Endothelial cell of umbilical vein (primary cell): ENCODE measurements at regions not wholly inside any gene's neighbourhood (a gene's known extent, or its start where the extent isn't known, plus 50 kb on each side); places are given as distances from the start of the nearest gene placed in this dataset.

Source experiments
- BruUV-seq: library from RNA; stranded (reverse); fragments of 400-500 nt; replicated peaks from 2 replicates; lab custom pipeline; 2021; lab: Mats Ljungman, UMichigan
- CTCF ChIA-PET: fragments of 300-600, 350-600 bp; sonication (Branson Sonifier 250); formaldehyde crosslinking; loops from one replicate; lab custom pipeline; 2021; ENCODE audit warnings: antibody characterized with exemption, inconsistent platforms; lab: Charles Lee
- POLR2A ChIA-PET: fragments of 300-600, 350-600 bp; sonication (Branson Sonifier 250); formaldehyde crosslinking; loops from one replicate; lab custom pipeline; 2021; ENCODE audit warnings: antibody characterized with exemption, inconsistent platforms; lab: Charles Lee
- DNase-seq: peaks from one replicate; pipeline ENCODE4 v3.0.0-alpha.2; 2011; ENCODE audit warnings: low read depth, low spot score
- FAIRE-seq: peaks from 2 replicates; lab custom pipeline; 2011; peaks lifted over from hg19 to GRCh38; lab: Jason Lieb, UNC
- H2AFZ ChIP-seq: 2 replicates; pipeline ENCODE4 v1.6.0; 2012; ENCODE audit warnings: low read depth, low read length, control low read depth, inconsistent platforms
- H3K27ac ChIP-seq: 2 replicates; pipeline ENCODE4 v1.5.1; 2011; ENCODE audit warnings: low read depth, mild to moderate bottlenecking, control low read depth, low read length, moderate library complexity; ENCODE audit not compliant: insufficient read depth
- H3K27me3 ChIP-seq, 2 experiments: 2 replicates each; pipeline versions ENCODE4 v1.6.0 to v1.6.1; 2011; ENCODE audit warnings: low read length in 2 of 2, mixed read lengths in 1 of 2; ENCODE audit not compliant: control insufficient read depth in 2 of 2, insufficient read depth in 2 of 2
- H3K36me3 ChIP-seq, 2 experiments: 2 replicates in 1 of 2; 3 replicates in 1 of 2; pipeline ENCODE4 v1.5.1; 2011; ENCODE audit warnings: low read length in 2 of 2, mild to moderate bottlenecking in 1 of 2, moderate library complexity in 1 of 2; ENCODE audit not compliant: control insufficient read depth in 2 of 2, insufficient read depth in 2 of 2; ENCODE audit errors: extremely low read depth in 1 of 2
- H3K4me1 ChIP-seq: 3 replicates; pipeline ENCODE4 v1.5.1; 2011; ENCODE audit warnings: mild to moderate bottlenecking, low read length; ENCODE audit not compliant: control insufficient read depth, insufficient read depth; ENCODE audit errors: extremely low read depth
- H3K4me2 ChIP-seq: 2 replicates; pipeline ENCODE4 v1.6.1; 2011; ENCODE audit warnings: low read length, control low read depth, mixed read lengths; ENCODE audit not compliant: insufficient read depth
- H3K4me3 ChIP-seq, 3 experiments: fragments of 200-600 bp in 1 of 3; sonication (generic), shearing (Covaris generic) in 1 of 3; replicated peaks in 1 of 3; 2 replicates each; pipeline ENCODE4 v1.5.1; 2011 to 2016; ENCODE audit warnings: control low read depth in 3 of 3, low read length in 3 of 3, mild to moderate bottlenecking in 2 of 3, inconsistent platforms in 1 of 3, low read depth in 1 of 3, moderate library complexity in 1 of 3; ENCODE audit not compliant: insufficient read depth in 1 of 3
- H3K79me2 ChIP-seq: 2 replicates; pipeline ENCODE4 v1.6.0; 2012; ENCODE audit warnings: low read length, inconsistent platforms; ENCODE audit not compliant: control insufficient read depth, insufficient read depth
- H3K9ac ChIP-seq: replicated peaks from 2 replicates; pipeline ENCODE3; 2011; ENCODE audit warnings: low read length, control low read depth; ENCODE audit not compliant: insufficient read depth; ENCODE audit errors: extremely low read depth
- H3K9me1 ChIP-seq: replicated peaks from 3 replicates; pipeline ENCODE4 v1.6.0; 2011; ENCODE audit warnings: mild to moderate bottlenecking, low read length; ENCODE audit not compliant: control insufficient read depth, insufficient read depth; ENCODE audit errors: extremely low read depth
- H3K9me3 ChIP-seq: replicated peaks from 2 replicates; pipeline ENCODE4 v1.5.1; 2012; ENCODE audit warnings: low read length, inconsistent platforms; ENCODE audit not compliant: control insufficient read depth, insufficient read depth
- H4K20me1 ChIP-seq: replicated peaks from 2 replicates; pipeline ENCODE3; 2011; ENCODE audit warnings: mild to moderate bottlenecking, low read length; ENCODE audit not compliant: control insufficient read depth, insufficient read depth; ENCODE audit errors: extremely low read depth
- CTCF ChIP-seq, 2 donors: IDR thresholded peaks; 1 replicate in 1 of 2; 2 replicates in 1 of 2; pipeline ENCODE4 v1.5.1; 2011; ENCODE audit warnings: low read length in 2 of 2, mild to moderate bottlenecking in 2 of 2, moderate library complexity in 2 of 2, control low read depth in 1 of 2, inconsistent platforms in 1 of 2, low read depth in 1 of 2; ENCODE audit not compliant: insufficient read depth in 1 of 2; ENCODE audit errors: extremely low read depth in 1 of 2
- EZH2 ChIP-seq: IDR thresholded peaks from 2 replicates; pipeline ENCODE4 v1.6.1; 2012; ENCODE audit warnings: borderline replicate concordance, low read depth, mild to moderate bottlenecking, moderate library complexity, low read length, inconsistent platforms; ENCODE audit not compliant: severe bottlenecking
- FOS ChIP-seq: IDR thresholded peaks from 2 replicates; pipeline ENCODE4 v1.6.1; 2011; ENCODE audit warnings: mild to moderate bottlenecking, low read length, moderate library complexity, borderline replicate concordance; ENCODE audit not compliant: insufficient read depth
- GATA2 ChIP-seq: IDR thresholded peaks from 2 replicates; pipeline ENCODE4 v1.7.0; 2011; ENCODE audit warnings: low read depth, mild to moderate bottlenecking, moderate library complexity, mixed read lengths, low read length; ENCODE audit not compliant: insufficient read length, insufficient read depth
- JUN ChIP-seq: IDR thresholded peaks from 2 replicates; pipeline ENCODE4 v1.6.1; 2011; ENCODE audit warnings: borderline replicate concordance, low read depth; ENCODE audit not compliant: insufficient read length, insufficient read depth
- MAX ChIP-seq: IDR thresholded peaks from 2 replicates; pipeline ENCODE4 v1.6.1; 2011; ENCODE audit not compliant: insufficient read depth, insufficient read length
- MYC ChIP-seq: IDR thresholded peaks from one replicate; pipeline ENCODE4 v1.6.1; 2011; ENCODE audit warnings: mild to moderate bottlenecking, low read depth, low read length
- POLR2A ChIP-seq: IDR thresholded peaks from 2 replicates; pipeline ENCODE4 v1.6.1; 2012; ENCODE audit warnings: low read depth, mild to moderate bottlenecking, control low read depth, low read length
- POLR2AphosphoS5 ChIP-seq: IDR thresholded peaks from 2 replicates; pipeline ENCODE4 v1.6.1; 2012; ENCODE audit warnings: low read depth, mild to moderate bottlenecking, control low read depth, low read length, moderate library complexity; ENCODE audit not compliant: insufficient read depth
- dilution Hi-C: fragments of 300-500 bp; cut with MboI; formaldehyde crosslinking; loops from one replicate; pipeline ENCODE4 v1.15.0; 2019; ENCODE audit warnings: low sequenced_read_pairs; ENCODE audit not compliant: extremely low pct_ligation_motif_present
- intact Hi-C: fragments of 100-400 bp; cut with micrococcal nuclease; formaldehyde crosslinking; loops from one replicate; pipeline ENCODE4 v1.10.0; 2022

- DNase-seq, result no peak
- no TSS peak for BruUV-seq
- intact Hi-C loops, result no loop called here
- Histone ChIP-seq H3K4me3 (no peak overlapping the region), H3K9me1 (no peaks in the 10 kb centered on the region), H3K36me3 (no peaks in the 10 kb centered on the region), H4K20me1 (no peaks in the 10 kb centered on the region), H3K9me3 (no peaks in the 10 kb centered on the region), H3K27ac (no peak overlapping the region), H3K27me3 (no peaks in the 10 kb centered on the region), H3K4me1 (no peaks in the 10 kb centered on the region), H3K4me2 (no peak overlapping the region), H3K79me2 (no peaks in the 10 kb centered on the region), H2AFZ (no peak overlapping the region), H3K9ac (no peak overlapping the region)
- ChIA-PET CTCF (interaction anchor here (1.4 to 1.5 kb wide), 2 partner anchors 18 to 65 kb away, joined by 3 to 4 read pairs; no protein-coding TSS in a partner anchor), POLR2A (no interaction called here)
- dilution Hi-C loops, result no loop called here
- no peak for TF ChIP-seq POLR2A
- no peak for TF ChIP-seq FOS
- TF ChIP-seq GATA2, result no peak
- TF ChIP-seq POLR2AphosphoS5, result no peak
- TF ChIP-seq EZH2, result no peak
- TF ChIP-seq MAX, result no peak
- TF ChIP-seq MYC, result no peak
- no peak for TF ChIP-seq JUN
- no peak for TF ChIP-seq CTCF (IDR thresholded peaks at IDR 0.05; ENCODE audit: extremely low read depth in 1 of 2, insufficient read depth in 1 of 2, low read depth in 1 of 2, low read length in 2 of 2)
- no peak for FAIRE-seq
Measured at GRCh38 chr22:22703715-22704114, 59.3 kb downstream of the GGTLC2 start.
